ENCODE measurements at regions not wholly inside any gene's neighbourhood (a gene's known extent, or its start where the extent isn't known, plus 50 kb on each side); places are given as distances from the start of the nearest gene placed in this dataset.

DNA sequence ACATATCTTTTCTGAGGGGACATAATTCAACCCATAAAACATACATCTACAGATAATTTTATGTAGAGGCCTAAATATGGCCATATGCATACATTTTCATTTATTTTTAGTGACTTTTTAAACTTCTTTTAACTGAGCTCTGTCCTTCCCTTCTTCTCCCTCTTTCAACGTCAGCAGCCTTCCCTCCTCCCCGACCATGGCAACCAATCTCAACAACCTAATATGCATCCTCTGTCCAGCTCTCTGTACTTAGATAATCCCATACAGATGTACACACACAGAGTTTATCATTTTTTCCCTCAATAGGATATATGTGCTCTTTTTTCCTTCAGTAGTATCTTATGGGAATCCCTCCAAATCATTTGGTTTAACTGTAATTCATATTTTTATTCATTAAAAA is 94.3 kb downstream of the CCDC71L start:
- no peak for TF ChIP-seq OSR1 (CRISPR knock-in tag; IDR thresholded peaks at IDR 0.05)
- no peak for TF ChIP-seq GLIS3 (CRISPR knock-in tag; IDR thresholded peaks at IDR 0.05)

DNA sequence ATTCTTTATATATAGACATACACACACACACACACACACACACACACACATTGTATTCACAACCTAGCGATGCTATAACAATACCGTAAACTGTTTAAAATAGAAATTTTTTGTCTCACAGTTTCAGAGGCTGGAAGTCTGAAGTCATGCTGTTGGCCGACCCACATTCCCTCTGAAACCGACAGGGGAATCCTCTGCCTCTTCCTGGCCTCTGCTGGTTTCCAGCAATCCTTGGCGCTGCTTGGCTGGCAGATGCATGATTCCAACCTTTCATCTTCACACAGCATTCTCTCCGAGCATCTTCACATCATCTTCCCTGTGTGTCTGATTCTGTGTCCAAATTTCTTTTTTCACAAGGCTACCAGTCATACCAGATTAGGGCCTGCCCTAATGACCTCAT is 94.8 kb downstream of the CCDC71L start:
- no peak for ATAC-seq
- TF ChIP-seq ZNF565 (CRISPR knock-in tag; conservative IDR thresholded peaks at IDR 0.05; ENCODE audit: low read depth): no peak
- TF ChIP-seq ZC3H10 (CRISPR knock-in tag; IDR thresholded peaks at IDR 0.05): no peak
- no peak for TF ChIP-seq ZFP30 (CRISPR knock-in tag; IDR thresholded peaks at IDR 0.05)
- no peak for TF ChIP-seq ZNF70 (CRISPR knock-in tag; IDR thresholded peaks at IDR 0.05)
- no peak for TF ChIP-seq CSDC2 (CRISPR knock-in tag; IDR thresholded peaks at IDR 0.05)
- TF ChIP-seq SNAI2 (CRISPR knock-in tag; IDR thresholded peaks at IDR 0.05): no peak

More for the DNA sequence above, 94.3 kb downstream of the CCDC71L start:
- no peak for ATAC-seq

DNA sequence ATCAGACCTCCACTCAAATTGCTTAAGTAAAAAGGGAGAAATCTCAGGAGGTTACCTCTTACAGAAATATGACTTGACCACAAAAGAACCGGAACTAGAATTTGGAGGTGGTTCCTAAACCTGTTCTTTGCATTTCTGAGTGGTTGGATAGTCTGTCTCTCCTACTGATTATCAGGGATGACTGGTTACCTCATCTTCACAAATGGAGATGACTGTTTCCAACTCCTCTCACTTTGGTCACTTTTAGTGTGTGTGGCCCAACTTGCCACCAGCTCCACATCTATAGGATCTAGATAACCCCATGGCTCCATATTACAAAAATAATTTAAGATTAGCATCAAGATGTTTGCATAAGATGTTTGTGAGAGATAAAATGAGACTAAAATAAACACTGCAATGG is 95.5 kb downstream of the CCDC71L start:
- TF ChIP-seq GLIS3 (CRISPR knock-in tag; IDR thresholded peaks at IDR 0.05): no peak
- no peak for TF ChIP-seq ISL1 (CRISPR knock-in tag; IDR thresholded peaks at IDR 0.05)
- TF ChIP-seq ZFP30 (CRISPR knock-in tag; IDR thresholded peaks at IDR 0.05): no peak
- TF ChIP-seq SNAI2 (CRISPR knock-in tag; IDR thresholded peaks at IDR 0.05): no peak
- TF ChIP-seq, protein P1, sequence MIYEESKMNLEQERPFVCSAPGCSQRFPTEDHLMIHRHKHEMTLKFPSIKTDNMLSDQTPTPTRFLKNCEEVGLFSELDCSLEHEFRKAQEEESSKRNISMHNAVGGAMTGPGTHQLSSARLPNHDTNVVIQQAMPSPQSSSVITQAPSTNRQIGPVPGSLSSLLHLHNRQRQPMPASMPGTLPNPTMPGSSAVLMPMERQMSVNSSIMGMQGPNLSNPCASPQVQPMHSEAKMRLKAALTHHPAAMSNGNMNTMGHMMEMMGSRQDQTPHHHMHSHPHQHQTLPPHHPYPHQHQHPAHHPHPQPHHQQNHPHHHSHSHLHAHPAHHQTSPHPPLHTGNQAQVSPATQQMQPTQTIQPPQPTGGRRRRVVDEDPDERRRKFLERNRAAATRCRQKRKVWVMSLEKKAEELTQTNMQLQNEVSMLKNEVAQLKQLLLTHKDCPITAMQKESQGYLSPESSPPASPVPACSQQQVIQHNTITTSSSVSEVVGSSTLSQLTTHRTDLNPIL (CRISPR knock-in tag; IDR thresholded peaks at IDR 0.05; ENCODE audit: low read depth): no peak
- no peak for TF ChIP-seq ZNF565 (CRISPR knock-in tag; conservative IDR thresholded peaks at IDR 0.05; ENCODE audit: low read depth)
- no peak for TF ChIP-seq CSDC2 (CRISPR knock-in tag; IDR thresholded peaks at IDR 0.05)
- TF ChIP-seq, protein P2, sequence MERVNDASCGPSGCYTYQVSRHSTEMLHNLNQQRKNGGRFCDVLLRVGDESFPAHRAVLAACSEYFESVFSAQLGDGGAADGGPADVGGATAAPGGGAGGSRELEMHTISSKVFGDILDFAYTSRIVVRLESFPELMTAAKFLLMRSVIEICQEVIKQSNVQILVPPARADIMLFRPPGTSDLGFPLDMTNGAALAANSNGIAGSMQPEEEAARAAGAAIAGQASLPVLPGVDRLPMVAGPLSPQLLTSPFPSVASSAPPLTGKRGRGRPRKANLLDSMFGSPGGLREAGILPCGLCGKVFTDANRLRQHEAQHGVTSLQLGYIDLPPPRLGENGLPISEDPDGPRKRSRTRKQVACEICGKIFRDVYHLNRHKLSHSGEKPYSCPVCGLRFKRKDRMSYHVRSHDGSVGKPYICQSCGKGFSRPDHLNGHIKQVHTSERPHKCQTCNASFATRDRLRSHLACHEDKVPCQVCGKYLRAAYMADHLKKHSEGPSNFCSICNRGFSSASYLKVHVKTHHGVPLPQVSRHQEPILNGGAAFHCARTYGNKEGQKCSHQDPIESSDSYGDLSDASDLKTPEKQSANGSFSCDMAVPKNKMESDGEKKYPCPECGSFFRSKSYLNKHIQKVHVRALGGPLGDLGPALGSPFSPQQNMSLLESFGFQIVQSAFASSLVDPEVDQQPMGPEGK (CRISPR knock-in tag; IDR thresholded peaks at IDR 0.05; ENCODE audit: borderline replicate concordance): no peak
- no peak for TF ChIP-seq RARB (CRISPR knock-in tag; IDR thresholded peaks at IDR 0.05)
- no peak for TF ChIP-seq ZNF8 (CRISPR knock-in tag; IDR thresholded peaks at IDR 0.05)
- TF ChIP-seq, protein P3, sequence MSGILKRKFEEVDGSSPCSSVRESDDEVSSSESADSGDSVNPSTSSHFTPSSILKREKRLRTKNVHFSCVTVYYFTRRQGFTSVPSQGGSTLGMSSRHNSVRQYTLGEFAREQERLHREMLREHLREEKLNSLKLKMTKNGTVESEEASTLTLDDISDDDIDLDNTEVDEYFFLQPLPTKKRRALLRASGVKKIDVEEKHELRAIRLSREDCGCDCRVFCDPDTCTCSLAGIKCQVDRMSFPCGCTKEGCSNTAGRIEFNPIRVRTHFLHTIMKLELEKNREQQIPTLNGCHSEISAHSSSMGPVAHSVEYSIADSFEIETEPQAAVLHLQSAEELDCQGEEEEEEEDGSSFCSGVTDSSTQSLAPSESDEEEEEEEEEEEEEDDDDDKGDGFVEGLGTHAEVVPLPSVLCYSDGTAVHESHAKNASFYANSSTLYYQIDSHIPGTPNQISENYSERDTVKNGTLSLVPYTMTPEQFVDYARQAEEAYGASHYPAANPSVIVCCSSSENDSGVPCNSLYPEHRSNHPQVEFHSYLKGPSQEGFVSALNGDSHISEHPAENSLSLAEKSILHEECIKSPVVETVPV (CRISPR knock-in tag; IDR thresholded peaks at IDR 0.05): no peak
- no peak for TF ChIP-seq PPARA (CRISPR knock-in tag; IDR thresholded peaks at IDR 0.05; ENCODE audit: borderline replicate concordance)
- TF ChIP-seq, protein P4, sequence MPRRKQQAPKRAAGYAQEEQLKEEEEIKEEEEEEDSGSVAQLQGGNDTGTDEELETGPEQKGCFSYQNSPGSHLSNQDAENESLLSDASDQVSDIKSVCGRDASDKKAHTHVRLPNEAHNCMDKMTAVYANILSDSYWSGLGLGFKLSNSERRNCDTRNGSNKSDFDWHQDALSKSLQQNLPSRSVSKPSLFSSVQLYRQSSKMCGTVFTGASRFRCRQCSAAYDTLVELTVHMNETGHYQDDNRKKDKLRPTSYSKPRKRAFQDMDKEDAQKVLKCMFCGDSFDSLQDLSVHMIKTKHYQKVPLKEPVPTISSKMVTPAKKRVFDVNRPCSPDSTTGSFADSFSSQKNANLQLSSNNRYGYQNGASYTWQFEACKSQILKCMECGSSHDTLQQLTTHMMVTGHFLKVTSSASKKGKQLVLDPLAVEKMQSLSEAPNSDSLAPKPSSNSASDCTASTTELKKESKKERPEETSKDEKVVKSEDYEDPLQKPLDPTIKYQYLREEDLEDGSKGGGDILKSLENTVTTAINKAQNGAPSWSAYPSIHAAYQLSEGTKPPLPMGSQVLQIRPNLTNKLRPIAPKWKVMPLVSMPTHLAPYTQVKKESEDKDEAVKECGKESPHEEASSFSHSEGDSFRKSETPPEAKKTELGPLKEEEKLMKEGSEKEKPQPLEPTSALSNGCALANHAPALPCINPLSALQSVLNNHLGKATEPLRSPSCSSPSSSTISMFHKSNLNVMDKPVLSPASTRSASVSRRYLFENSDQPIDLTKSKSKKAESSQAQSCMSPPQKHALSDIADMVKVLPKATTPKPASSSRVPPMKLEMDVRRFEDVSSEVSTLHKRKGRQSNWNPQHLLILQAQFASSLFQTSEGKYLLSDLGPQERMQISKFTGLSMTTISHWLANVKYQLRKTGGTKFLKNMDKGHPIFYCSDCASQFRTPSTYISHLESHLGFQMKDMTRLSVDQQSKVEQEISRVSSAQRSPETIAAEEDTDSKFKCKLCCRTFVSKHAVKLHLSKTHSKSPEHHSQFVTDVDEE (CRISPR knock-in tag; IDR thresholded peaks at IDR 0.05): no peak
- TF ChIP-seq ZNF70 (CRISPR knock-in tag; IDR thresholded peaks at IDR 0.05): no peak
- no peak for ATAC-seq

DNA sequence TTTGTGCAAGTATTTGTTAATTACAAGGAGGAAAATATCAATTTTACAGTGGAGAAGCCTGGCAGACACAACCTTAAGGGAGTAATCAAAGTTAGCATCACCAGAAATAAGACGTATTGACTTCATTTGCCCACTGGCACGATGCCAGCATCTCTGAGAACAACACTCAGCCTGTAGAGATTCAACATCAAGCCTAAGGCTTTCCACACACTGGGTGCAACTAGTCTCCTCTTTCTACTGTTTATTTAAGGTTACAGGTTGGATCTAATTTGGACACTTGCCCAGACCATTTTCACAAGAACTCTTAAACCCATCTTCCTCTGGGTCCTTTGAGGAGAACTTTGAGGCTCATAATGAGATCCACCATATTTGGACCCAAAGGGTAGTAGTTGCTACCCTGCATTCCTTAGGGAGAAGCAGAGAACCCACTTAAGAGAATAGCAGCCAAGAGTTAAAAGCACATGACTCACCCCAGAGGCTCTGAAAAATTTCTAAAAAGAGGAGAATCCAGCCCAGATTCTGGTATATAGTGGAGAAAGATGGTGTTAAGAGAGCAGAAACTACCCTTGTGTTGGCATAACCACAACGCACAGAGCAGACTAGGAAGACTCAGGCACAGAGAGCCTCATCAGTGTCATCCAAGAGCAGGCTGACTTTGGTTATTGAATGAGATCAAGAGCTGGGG is 97.3 kb downstream of the CCDC71L start:
- ATAC-seq: peak; percentile 35; the same call in 2 of the 3 replicates
- TF ChIP-seq ARNTL (CRISPR knock-in tag; IDR thresholded peaks at IDR 0.05; ENCODE audit: borderline replicate concordance, low read depth): no peak
- TF ChIP-seq, protein P2 (CRISPR knock-in tag; IDR thresholded peaks at IDR 0.05; ENCODE audit: borderline replicate concordance): no peak
- no peak for TF ChIP-seq GLIS3 (CRISPR knock-in tag; IDR thresholded peaks at IDR 0.05)
- TF ChIP-seq, protein P5, sequence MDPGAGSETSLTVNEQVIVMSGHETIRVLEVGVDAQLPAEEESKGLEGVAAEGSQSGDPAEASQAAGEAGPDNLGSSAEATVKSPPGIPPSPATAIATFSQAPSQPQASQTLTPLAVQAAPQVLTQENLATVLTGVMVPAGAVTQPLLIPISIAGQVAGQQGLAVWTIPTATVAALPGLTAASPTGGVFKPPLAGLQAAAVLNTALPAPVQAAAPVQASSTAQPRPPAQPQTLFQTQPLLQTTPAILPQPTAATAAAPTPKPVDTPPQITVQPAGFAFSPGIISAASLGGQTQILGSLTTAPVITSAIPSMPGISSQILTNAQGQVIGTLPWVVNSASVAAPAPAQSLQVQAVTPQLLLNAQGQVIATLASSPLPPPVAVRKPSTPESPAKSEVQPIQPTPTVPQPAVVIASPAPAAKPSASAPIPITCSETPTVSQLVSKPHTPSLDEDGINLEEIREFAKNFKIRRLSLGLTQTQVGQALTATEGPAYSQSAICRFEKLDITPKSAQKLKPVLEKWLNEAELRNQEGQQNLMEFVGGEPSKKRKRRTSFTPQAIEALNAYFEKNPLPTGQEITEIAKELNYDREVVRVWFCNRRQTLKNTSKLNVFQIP (CRISPR knock-in tag; IDR thresholded peaks at IDR 0.05; ENCODE audit: borderline replicate concordance, low read depth): no peak
- TF ChIP-seq ESRRG (CRISPR knock-in tag; IDR thresholded peaks at IDR 0.05): no peak
- no peak for TF ChIP-seq CSDC2 (CRISPR knock-in tag; IDR thresholded peaks at IDR 0.05)
- no peak for TF ChIP-seq RARB (CRISPR knock-in tag; IDR thresholded peaks at IDR 0.05)
- TF ChIP-seq ZNF565 (CRISPR knock-in tag; conservative IDR thresholded peaks at IDR 0.05; ENCODE audit: low read depth): no peak
- no peak for TF ChIP-seq BACH2 (CRISPR knock-in tag; IDR thresholded peaks at IDR 0.05; ENCODE audit: borderline replicate concordance)
- TF ChIP-seq, protein P3 (CRISPR knock-in tag; IDR thresholded peaks at IDR 0.05): no peak
- TF ChIP-seq ZNF70 (CRISPR knock-in tag; IDR thresholded peaks at IDR 0.05): no peak
- TF ChIP-seq OSR1 (CRISPR knock-in tag; IDR thresholded peaks at IDR 0.05): no peak
- no peak for TF ChIP-seq TOX (CRISPR knock-in tag; IDR thresholded peaks at IDR 0.05; ENCODE audit: borderline replicate concordance)
- no peak for TF ChIP-seq ZFP30 (CRISPR knock-in tag; IDR thresholded peaks at IDR 0.05)
- no peak for TF ChIP-seq PPARA (CRISPR knock-in tag; IDR thresholded peaks at IDR 0.05; ENCODE audit: borderline replicate concordance)
- no peak for TF ChIP-seq ZC3H10 (CRISPR knock-in tag; IDR thresholded peaks at IDR 0.05)
- TF ChIP-seq ZFP3 (CRISPR knock-in tag; IDR thresholded peaks at IDR 0.05): no peak

All from SK-N-SH treated with all-trans-retinoic acid at 6 μM for 48 hours (cell line).